Amniotic stem cell (primary cell): ENCODE measurements at regions not wholly inside any gene's neighbourhood (a gene's known extent, or its start where the extent isn't known, plus 50 kb on each side); places are given as distances from the start of the nearest gene placed in this dataset.
"Not testable (repeated sequence)": the region's sequence is repeated elsewhere in the genome, so short reads cannot be mapped to it uniquely, and the experiment has no call there.

Experiments used
- DNase-seq: peaks from one replicate; lab custom pipeline; 2025; lab: John Stamatoyannopoulos, UW

DNA sequence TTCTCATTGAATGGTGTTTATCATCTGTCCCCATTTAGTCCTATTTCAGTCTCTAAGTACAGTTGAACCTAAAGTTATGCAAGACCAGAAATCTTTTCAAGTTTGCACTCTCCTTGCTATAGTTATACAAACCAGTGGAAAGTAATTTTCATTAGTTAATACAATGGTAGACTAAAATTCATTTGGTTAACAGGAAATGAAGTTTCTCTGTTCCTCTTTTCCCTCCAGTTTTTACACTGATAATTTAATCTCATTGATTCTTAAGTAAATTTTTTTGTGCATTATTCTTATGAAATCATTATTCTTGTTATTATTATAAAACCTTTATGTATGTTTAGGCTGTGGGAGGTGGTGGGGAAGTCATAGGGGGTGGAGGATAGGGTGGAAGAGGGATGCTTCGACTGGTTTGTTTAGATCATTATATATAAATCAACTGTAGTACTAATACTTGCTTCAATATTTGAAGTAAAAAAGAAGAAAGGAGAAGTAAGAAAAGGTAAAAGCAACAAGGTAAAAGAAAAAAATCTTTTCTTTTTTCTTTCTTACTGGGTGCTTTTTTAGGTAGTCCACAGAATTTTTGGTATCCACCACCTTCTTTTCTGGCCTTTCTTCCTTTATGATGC, 104.1 kb downstream of the GPR85 start:
- DNase-seq: no peak

DNA sequence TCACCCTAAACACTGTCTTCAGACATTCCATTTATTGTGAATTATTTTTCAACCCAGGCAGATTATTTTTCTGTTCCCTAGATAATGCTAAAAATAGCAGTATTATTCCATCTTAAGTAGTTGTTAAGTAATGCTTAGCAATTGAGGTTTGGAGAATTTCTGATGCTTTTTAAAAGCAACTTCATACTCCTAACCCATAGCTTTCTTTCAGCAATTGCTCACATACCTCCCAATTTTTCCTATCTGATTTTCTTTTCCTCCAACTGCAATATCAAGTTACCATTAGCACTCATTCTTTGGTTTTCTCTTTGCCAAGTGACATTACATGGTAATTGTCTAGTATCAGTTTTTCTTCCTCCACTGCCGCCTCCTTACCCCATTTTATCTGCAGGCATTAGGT, 104.7 kb downstream of the GPR85 start:
- no peak for DNase-seq

DNA sequence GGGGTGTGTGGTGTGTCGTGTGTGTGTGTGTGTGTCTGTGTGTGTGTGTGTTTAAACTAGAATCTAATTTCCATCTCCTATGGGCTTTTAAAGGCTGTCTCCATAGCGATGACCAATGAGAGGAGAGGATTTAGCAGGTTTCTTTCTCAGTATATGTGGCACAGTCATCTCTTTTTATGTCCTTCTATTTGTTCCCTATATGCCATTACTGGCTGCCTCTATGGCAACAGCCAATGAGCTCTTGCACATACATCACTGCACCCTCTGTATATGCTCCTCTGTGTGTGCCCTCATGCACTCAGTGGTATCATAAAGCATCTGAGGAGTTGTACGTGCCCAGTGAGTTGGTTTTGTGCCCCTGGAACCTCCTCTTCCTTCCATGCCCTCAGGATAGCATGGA, 107.6 kb downstream of the GPR85 start:
- DNase-seq: not testable (repeated sequence)

DNA sequence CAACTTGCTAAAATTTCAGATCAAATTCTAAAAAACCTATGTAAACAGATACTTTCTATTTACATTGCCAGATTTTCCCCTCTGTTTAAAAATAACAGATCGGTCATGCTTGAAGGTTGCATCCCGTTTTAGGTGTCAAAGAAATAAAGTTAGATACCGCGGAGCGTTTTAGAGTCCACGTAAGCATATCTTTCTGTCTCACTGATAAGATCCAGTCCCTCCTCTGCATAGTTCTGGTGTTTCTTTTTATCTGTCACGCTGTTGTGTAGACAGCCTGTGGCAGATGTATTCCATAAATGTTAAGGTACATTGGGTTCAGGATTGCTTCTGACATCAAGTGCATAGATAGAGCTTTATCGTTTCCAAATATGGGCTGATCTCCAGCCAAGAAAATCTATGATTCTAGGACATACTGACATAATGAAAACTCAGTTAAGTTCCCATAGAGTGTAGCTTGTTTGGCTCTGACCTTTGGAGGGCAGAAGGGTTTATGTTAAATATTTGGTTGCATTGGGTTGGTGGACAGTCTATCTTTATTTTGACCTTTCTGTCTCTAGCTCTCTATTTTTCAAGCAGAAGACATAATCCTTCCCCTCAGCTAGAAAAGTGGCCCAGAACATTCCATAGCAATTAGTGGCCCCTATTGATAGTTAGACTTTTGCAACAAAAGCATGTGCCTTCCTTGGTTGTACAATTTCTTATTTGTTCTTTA, 109.2 kb downstream of the GPR85 start:
- not testable (repeated sequence) for DNase-seq

DNA sequence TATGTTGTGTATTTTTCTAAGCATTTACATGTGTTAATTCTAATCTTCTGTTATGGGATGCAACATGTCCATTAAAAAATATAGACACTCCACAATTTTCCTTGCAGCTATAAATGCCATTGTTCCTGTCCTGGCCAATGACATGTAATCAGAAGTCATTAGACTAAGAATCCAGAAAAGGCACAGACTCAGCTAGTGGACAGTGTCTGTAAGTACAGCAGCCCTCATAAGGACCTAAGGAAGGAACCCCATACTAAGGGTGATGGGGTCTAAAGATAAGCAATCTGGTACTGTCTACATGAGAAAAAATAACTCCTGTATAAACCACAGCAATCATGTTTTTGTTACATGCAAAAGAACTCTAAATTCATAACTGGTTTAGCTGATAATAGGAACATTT, 115.9 kb downstream of the GPR85 start:
- no peak for DNase-seq

DNA sequence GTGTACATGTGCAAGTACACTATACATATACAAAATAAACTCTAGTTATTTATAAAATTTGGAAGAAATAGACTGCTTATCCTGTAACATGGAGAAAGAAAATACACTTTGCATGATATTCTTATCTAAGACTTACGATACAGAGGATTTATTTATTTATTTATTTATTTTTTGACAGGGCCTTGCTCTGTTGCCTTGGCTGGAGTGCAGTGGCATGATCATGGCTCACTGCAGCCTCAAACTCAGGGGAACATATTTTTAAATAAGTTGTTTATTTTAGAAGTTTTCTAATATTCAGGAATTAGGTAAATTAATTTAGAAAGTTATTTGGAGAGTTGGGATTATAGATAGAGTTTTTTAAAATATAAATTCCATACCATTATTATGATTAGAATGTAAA, 116.7 kb downstream of the GPR85 start:
- DNase-seq: no peak

DNA sequence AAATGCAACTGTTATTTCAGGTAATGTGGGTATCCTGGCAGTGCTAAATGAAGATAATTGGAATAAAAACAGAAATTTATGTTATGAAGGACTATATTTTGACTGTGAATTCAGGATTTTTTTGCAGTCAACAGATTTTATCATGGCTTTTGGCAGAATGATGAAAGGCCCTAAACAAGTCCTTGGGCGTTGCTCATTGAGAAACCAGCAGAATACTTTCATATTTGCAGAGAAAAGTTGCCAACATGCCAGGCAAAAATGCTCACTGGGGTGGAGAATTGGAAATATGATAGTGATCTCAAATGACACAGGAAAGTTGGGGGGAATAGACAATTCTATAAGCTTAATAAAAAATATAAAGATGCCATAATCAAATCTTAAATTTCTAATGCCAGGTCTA, 121.1 kb downstream of the GPR85 start:
- no peak for DNase-seq

DNA sequence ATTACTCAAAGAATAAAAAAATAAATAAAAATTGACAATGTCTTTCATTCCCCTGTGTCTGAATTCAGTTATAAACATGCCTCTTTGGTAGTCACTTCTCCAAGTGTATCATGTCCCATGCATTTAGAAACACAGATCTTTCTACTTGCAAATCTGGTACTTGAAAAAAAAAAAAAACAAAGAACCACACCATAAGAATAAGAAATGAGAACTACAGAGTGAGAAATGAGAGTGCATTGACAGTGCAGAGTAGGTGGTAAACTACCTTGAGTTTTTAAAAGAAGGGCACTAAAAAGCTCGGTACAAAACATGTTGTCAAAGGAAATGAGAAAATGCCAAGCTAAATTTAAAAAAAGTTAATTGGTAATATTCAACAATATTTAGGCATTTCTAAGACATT, 123.0 kb downstream of the GPR85 start:
- DNase-seq: no peak

DNA sequence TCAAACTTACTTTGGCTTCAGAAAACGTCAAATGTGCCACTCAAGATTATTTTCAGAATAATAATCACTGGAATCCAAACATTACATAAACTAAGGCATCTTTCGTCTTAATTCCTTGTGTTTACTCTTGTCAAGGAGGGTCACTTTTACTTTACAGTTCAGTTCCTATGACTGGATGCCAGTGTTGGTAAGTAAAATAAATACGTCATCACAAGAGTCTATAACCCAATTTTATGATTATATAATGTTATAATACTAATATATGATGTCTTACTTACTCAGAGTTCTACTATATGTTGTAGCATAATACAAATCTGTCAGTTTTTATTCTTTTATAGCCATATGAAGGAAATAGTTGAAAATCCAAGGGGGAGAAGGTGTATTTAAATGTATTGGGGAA, 123.8 kb downstream of the GPR85 start:
- no peak for DNase-seq

DNA sequence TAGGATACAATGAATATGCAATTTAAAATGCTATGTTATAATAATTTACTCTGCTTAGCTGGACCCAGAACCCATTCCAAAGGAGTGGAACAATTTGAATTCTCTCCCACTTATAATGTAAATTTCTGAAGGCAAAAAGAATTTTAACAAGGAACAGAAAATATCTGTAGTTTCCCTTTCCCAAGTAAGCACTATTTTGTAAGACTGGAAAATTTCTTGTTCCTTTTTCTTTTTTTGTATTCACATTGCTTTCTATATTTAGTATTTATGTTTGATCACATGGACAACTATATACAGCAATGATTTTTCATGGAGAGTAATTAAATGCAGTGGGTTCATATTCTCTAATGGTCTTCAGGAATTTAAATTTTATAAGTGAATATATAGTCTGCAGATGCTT, 127.4 kb downstream of the GPR85 start:
- DNase-seq: no peak

DNA sequence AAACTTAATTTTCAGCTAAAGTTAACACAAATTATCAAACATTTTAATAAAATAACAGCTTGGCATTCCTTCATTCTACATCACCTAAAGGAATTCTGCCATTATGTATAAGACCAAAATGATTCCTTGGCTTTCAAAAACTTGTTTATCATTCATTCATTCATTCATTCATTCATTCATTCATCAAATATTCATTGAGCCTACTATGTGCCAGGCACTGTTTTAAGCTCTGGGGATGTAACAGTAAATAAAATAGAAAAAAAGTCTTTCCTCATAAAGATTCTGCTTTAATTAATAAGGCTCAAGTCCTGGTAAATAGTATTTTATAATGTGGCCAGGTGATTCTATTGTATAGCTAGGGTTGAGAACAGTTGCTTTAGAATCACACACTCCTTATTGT, 127.9 kb downstream of the GPR85 start:
- no peak for DNase-seq

DNA sequence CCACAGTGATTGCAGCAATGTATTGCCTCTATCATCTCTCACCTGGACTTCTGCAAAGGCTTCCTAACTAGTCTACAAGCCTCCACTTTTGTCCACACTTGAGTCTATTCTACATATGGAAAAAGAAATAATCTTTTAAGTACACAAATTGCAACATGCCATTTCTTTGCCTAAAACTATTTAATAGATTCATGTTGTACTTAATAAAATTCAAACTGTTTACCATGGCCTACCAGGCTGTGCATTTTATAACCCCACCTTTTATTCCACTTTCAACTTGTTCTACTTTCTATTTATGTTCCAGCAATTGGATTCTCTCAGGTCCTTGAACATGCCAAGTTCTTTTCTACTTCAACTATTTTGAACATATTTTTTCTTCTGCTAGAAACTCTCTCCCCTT, 128.7 kb downstream of the GPR85 start:
- DNase-seq: no peak

DNA sequence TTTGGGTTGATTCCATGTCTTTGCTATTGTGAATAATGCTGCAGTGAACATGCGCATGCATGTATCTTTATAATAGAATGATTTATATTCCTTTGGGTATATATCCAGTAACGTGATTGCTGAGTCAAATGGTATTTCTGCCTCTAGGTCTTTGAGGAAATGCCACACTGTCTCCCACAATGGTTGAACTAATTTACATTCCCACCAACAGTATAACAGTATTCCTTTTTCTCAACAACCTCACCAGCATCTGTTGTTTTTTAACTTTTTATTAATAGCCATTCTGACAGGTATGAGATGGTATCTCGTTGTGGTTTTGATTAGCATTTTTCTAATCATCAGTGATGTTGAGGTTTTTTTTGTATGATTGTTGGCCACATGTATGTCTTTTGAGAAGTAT, 133.6 kb downstream of the GPR85 start:
- DNase-seq: not testable (repeated sequence)

DNA sequence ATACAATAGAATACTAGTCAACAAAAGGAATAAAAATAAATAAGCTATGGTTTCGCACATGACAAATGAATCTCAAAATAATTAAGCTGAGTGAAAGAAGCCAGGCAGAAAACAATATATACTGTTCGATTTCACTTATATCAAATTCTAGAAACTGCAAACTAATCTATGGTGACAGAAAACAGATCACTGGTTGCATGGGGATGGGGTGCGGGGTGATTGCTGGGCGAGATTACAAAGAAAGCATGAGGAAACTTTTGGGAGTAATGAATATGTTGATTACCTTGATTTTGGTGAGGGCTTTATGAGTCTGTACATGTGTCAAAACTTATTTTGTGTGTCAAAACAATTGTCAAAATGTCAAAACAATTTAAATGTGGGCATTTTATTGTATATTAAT, 135.6 kb downstream of the GPR85 start:
- DNase-seq: no peak

DNA sequence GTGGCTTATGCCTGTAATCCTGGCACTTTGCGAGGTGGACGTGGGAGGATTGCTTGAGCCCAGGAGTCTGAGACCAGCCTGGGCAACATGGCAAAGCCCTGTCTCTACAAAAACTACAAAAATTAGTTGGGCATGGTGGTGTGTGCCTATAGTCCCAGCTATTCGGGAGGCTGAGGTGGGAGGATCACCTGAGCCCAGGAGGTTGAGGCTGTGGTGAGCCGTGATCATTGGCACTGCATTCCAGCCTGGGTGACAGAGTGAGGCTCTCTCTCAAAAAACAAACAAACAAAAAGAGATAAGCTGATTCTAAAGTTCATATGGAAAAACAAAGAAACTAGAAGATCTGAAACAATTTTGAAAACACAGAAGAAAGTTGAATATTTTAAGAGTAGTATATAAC, 136.9 kb downstream of the GPR85 start:
- not testable (repeated sequence) for DNase-seq

DNA sequence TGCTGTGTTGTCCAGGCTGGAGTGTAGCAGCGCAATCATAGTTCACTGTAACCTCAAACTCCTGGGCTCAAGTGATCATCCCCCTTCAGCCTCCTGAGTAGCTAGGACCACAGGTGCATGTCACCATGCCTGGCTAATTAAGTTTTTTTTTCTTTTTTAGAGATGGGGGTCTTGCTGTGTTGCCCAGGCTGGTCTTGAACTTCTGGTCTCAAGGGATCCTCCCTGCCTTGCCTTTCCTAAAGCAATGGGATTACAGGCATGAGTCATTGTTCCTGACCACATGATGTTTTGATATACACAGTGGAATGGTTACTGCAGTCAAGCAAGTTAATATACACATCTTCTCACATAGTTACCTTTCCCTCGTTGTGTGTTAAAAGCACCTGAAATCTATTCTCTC, 140.3 kb downstream of the GPR85 start:
- DNase-seq: no peak

DNA sequence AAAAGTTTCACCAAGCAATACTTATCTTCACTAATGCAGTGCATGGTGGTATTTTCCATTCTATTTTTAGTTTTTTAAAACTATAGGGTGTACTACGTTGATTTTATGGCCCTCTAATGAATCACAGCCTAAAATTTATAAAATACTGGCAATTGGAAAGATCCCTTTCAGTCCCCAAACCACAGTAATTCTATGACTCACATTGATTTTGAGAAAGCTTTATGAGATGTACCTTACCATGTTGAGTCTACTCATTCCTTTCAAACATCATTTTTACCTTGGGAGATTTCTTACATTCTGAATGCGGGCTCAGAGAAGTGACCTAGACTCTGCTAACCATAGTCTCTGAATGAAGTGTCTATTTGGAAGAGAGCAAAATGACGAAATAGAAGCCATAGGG, 141.6 kb downstream of the GPR85 start:
- no peak for DNase-seq

DNA sequence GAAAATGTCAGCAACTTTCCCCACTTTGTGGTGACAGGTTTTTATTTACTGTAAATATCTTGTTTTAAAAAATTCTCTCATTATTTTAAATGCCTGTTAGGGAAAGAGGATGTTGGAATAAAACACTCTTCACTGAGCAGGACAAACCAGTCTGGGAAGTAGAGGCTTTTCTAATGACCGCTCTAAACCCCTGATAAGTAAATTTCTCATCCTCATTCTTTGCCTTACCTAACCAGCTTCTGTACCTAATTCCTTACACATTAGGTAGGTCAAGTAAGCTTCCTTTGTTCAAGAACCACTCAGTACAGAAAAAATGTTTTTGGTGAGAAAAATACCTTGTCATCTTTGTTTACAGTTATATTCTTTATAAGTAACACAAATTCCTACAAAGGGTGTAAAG, 143.6 kb downstream of the GPR85 start:
- DNase-seq: no peak

DNA sequence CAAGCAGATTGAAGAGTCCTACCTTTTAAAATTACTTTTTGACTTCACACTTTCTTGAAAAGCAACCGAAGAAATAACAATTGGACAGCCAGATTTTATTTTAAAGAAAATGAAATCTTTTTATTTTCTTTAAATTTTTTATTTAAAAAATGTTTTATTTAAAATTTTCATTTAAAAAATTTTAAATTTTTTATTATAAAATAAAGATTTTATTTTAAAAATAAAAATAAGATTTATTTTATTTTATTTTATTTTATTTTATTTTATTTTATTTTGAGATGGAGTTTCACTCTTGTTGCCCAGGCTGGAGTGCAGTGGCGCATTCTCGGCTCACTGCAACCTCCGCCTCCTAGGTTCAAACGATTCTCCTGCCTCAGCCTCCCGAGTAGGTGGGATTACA, 144.5 kb downstream of the GPR85 start:
- DNase-seq: not testable (repeated sequence)

DNA sequence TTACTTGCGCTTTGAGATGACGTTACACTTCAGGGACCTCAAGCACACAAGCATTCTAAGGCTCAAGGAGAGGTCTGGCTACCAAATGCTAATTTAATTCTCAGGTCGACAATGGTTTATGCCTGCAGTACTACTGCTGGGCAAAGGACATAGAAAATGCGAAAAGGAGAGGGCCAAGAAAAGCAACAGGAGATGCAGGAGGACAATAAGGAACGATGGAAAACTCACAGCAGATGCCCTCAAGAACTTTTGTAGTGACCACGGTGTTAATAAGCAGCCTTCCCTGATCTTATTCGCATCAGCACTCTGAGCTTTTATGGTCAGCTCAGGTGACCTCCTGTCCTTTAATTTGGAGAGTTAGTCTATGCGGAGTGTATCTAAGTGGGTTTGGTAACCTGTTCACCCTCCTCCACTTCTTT, 146.3 kb downstream of the GPR85 start:
- no peak for DNase-seq

DNA sequence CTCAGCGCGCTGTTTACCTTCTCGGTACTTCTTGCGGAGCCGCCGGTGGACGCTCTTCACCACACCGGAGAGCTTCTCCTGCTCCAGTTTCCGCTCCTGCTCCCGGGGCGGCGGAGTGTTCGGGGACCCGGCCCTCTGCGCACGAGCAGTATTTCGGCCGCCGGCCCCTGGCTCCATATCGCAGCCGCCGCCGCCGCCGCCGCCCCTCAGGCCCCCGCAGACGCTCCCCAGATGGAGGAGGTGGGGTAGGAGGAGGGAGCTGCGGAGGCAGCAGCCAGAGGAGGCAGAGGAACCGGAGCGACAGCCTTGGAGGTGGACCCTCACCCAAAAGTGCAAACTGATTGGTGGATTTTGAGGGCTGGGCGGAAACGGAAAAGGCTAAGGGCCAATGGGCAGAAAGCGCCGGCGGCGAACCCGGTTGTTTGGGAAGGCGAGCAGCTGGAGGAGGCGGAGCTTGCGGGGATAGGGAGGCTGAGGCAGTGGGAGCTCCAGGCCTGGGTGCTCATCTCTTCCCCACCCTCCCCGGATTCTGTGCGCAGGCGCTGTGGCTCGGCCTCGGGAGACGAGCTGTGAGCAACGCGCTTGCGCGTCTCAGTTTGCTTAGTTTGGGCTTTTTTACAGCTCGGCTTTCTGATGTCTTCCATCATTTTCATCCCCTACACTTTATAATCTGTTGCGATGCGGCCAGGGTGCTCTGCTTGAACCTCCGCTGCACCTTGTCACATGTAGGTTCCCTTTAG, 146.9 kb downstream of the GPR85 start:
- peak; percentile 99 for DNase-seq

DNA sequence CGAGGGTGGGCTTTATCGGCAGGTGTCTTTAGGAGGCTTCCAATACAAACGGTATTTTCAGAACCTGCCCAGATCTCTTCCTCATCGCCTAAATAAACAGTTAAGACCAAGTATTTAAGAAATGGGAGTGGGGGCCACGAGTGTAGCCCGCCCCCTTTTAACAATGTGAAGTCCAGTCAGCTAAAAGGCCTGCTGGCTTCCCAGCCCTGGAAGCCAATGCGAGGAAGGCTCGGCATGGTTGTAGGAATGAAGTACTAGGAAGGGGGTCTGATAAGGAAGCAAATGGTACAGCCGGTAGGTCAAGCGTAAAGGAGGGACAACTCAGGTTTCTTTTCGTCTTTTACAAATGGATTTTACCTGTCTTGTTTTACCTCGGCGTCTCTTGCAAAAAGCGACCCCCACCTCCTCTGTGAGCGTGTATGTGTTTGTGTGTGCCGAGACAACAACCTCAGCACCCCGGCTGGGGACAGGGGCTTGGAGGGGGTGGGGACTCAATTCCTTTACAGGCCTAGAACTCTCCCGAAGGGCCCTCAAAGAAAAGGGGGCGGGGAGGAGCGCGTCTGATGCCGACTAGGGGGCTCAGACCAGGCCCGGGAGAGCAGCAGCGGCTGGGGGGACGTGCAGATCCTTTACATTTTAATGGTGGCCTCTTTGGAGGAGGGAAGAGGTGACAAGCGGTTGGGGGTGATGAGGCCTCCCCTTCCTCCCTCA, 147.6 kb downstream of the GPR85 start:
- peak; percentile 13 for DNase-seq
